ENCODE measurements at regions not wholly inside any gene's neighbourhood (a gene's known extent, or its start where the extent isn't known, plus 50 kb on each side); places are given as distances from the start of the nearest gene placed in this dataset.

DNA sequence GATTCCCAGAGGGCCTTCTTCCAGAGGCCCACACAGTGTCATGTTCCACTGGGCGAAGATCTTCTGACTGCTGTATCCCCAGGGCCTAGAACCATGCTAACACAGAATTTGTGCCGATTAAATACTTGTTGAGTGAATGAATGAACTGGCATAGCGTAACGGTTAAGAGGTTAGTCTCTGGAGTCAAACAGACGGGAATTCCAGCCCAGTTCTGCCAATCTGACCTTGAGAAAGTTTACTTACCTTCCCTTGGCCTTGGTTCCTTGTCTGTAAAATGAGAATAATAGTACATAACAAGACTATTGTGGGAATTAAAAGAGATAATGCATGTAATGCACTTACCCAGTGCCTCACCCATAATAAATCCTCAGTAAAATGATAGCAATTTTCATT, 58.3 kb upstream of the PLAC1 start:
- DNase-seq, result no peak

GRCh38 chrX:134715930-134716619, 57.8 kb upstream of the PLAC1 start:
- DNase-seq, result no peak

- DNase-seq, result no peak
Measured at GRCh38 chrX:134714633-134715110, 56.4 kb upstream of the PLAC1 start.

DNA sequence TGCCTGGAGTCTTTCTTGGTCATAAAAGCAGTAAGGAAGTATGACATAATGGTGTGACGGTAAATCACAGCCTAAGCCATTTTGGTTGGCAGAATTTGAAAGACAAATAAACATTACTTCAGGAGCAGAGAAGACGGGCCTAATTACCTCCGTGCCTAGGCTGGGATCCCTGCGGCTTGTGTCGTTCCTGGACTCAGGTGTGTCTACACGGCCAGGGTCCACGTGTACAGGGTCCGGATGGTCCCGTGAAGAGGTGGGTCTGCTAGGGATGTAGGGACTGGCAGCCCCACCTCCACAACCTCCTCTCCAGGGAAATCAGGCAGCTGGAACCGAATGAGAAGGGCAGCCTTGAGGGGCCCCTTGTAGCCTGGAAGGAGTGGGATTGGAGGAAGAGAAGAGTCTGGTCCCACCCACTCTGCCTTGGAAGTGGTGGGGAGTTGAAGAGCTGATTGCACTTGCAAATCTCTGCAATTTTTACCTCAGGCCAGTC, 55.4 kb upstream of the PLAC1 start:
- no peak for DNase-seq

DNA sequence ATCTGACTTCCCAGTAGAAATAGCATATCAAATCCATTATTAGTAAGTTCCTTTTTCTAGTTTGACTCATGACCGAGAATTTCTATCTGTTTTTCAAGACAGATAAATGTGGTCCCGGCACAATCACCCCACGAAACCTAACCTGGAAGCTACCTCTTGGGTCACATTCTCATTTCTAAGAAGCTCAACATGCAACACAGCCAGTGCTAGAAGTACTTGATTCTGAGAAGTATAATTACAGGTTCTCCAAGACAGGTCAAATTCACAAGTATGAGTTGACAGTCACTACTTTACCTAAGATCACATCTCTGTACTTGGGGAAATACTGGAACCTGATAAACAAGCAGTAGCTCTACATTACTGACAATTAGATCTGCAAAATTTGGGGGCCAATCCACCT, 54.0 kb upstream of the PLAC1 start:
- no peak for DNase-seq

- DNase-seq, result no peak
Measured at GRCh38 chrX:134711135-134711921, 53.1 kb upstream of the PLAC1 start.
